OCI-LY3 (cell line): ENCODE measurements at regions not wholly inside any gene's neighbourhood (a gene's known extent, or its start where the extent isn't known, plus 50 kb on each side); places are given as distances from the start of the nearest gene placed in this dataset.

ENCODE experiments used
- H2AFZ ChIP-seq: fragments of 200-600, 300-600 bp; shearing (Covaris generic); 2 replicates; pipeline ENCODE4 v1.6.0; 2014; ENCODE audit warnings: antibody characterized with exemption, low read depth, low read length
- H3K27ac ChIP-seq: fragments of 200-600, 300-600 bp; sonication (generic); 2 replicates; pipeline ENCODE4 v1.5.1; 2014; ENCODE audit warnings: mild to moderate bottlenecking, low read length, moderate library complexity, mixed read lengths
- H3K27me3 ChIP-seq: fragments of 200-600, 300-600 bp; sonication (generic); 2 replicates; pipeline ENCODE4 v1.6.1; 2014; ENCODE audit warnings: low read depth, low read length, mixed read lengths
- H3K36me3 ChIP-seq: fragments of 200-600, 300-600 bp; sonication (generic); replicated peaks from 2 replicates; pipeline ENCODE3; 2014; ENCODE audit warnings: low read depth, low read length, mixed read lengths
- H3K4me1 ChIP-seq: fragments of 300-600, 200-600 bp; sonication (generic); 2 replicates; pipeline ENCODE4 v1.6.1; 2014; ENCODE audit warnings: low read length, mixed read lengths
- H3K4me2 ChIP-seq: fragments of 200-600, 300-600 bp; sonication (generic); 2 replicates; pipeline ENCODE4 v1.6.1; 2014; ENCODE audit warnings: low read length, mixed read lengths
- H3K4me3 ChIP-seq: fragments of 300-600, 200-600 bp; sonication (generic); 2 replicates; pipeline ENCODE4 v1.5.1; 2014; ENCODE audit warnings: antibody characterized with exemption, mild to moderate bottlenecking, low read length, moderate library complexity
- H3K79me2 ChIP-seq: fragments of 300-600, 200-600 bp; shearing (Covaris generic); 2 replicates; pipeline ENCODE4 v1.6.1; 2014; ENCODE audit warnings: mild to moderate bottlenecking, low read length, mixed read lengths
- H3K9ac ChIP-seq: fragments of 300-600, 200-600 bp; shearing (Covaris generic); 2 replicates; pipeline ENCODE4 v1.6.0; 2014; ENCODE audit warnings: mild to moderate bottlenecking, low read length, moderate library complexity
- H3K9me3 ChIP-seq: fragments of 200-600, 300-600 bp; shearing (Covaris generic); 2 replicates; pipeline ENCODE4 v1.6.1; 2014; ENCODE audit warnings: low read length, mixed read lengths; ENCODE audit not compliant: insufficient read depth
- H4K20me1 ChIP-seq: fragments of 200-600, 300-600 bp; sonication (generic); 2 replicates; pipeline ENCODE4 v1.6.1; 2016; ENCODE audit warnings: low read length, mixed read lengths; ENCODE audit not compliant: insufficient read depth
- EZH2phosphoT487 ChIP-seq: fragments of 200-600 bp; shearing (Covaris generic); IDR thresholded peaks from 2 replicates; pipeline ENCODE4 v1.6.1; 2018; ENCODE audit warnings: antibody characterized with exemption, mixed run types, low read depth
- TF ChIP-seq, protein P1 (sequence below): fragments of 200-600, 300-600 bp; sonication (generic); IDR thresholded peaks from 2 replicates; pipeline ENCODE4 v1.5.1; 2014; ENCODE audit warnings: antibody characterized with exemption, low read length, low read depth

GRCh38 chr2:48896870-48897269 lies 141.3 kb upstream of the LHCGR start:
- Histone ChIP-seq H2AFZ (no peak overlapping the region), H3K27me3 (peaks cover 16% of the 10 kb centered on the region), H3K4me2 (no peak overlapping the region), H3K9me3 (no peaks in the 10 kb centered on the region), H3K9ac (no peak overlapping the region), H3K79me2 (no peaks in the 10 kb centered on the region), H3K4me1 (no peaks in the 10 kb centered on the region), H3K36me3 (no peaks in the 10 kb centered on the region), H3K27ac (no peak overlapping the region), H3K4me3 (no peak overlapping the region), H4K20me1 (no peaks in the 10 kb centered on the region)
- TF ChIP-seq EZH2phosphoT487: no peak

- H3K9ac ChIP-seq: no peak overlapping the region
- H3K79me2 ChIP-seq: no peaks in the 10 kb centered on the region
- H3K9me3 ChIP-seq: no peaks in the 10 kb centered on the region
- no peak overlapping the region for H2AFZ ChIP-seq
- H3K4me3 ChIP-seq: no peak overlapping the region
- no peaks in the 10 kb centered on the region for H4K20me1 ChIP-seq
- no peak overlapping the region for H3K27ac ChIP-seq
- no peaks in the 10 kb centered on the region for H3K36me3 ChIP-seq
- no peaks in the 10 kb centered on the region for H3K4me1 ChIP-seq
- TF ChIP-seq, protein P1, sequence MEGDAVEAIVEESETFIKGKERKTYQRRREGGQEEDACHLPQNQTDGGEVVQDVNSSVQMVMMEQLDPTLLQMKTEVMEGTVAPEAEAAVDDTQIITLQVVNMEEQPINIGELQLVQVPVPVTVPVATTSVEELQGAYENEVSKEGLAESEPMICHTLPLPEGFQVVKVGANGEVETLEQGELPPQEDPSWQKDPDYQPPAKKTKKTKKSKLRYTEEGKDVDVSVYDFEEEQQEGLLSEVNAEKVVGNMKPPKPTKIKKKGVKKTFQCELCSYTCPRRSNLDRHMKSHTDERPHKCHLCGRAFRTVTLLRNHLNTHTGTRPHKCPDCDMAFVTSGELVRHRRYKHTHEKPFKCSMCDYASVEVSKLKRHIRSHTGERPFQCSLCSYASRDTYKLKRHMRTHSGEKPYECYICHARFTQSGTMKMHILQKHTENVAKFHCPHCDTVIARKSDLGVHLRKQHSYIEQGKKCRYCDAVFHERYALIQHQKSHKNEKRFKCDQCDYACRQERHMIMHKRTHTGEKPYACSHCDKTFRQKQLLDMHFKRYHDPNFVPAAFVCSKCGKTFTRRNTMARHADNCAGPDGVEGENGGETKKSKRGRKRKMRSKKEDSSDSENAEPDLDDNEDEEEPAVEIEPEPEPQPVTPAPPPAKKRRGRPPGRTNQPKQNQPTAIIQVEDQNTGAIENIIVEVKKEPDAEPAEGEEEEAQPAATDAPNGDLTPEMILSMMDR: no peak
- no peak for TF ChIP-seq EZH2phosphoT487
- H3K4me2 ChIP-seq: no peak overlapping the region
- H3K27me3 ChIP-seq: peaks cover 16% of the 10 kb centered on the region
Measured at GRCh38 chr2:48890454-48891131, 135.1 kb upstream of the LHCGR start.

- Histone ChIP-seq H2AFZ (no peak overlapping the region), H3K4me1 (no peaks in the 10 kb centered on the region), H3K79me2 (no peaks in the 10 kb centered on the region), H3K27me3 (peaks cover 10% of the 10 kb centered on the region), H3K36me3 (no peaks in the 10 kb centered on the region), H3K27ac (no peak overlapping the region), H3K4me2 (no peak overlapping the region), H3K9me3 (no peaks in the 10 kb centered on the region), H4K20me1 (no peaks in the 10 kb centered on the region), H3K4me3 (no peak overlapping the region), H3K9ac (no peak overlapping the region)
- TF ChIP-seq, protein P1: no peak
- TF ChIP-seq EZH2phosphoT487: no peak
Measured at GRCh38 chr2:48888066-48888465, 132.5 kb upstream of the LHCGR start.

- H3K9me3 ChIP-seq: no peaks in the 10 kb centered on the region
- H3K36me3 ChIP-seq: no peaks in the 10 kb centered on the region
- no peak overlapping the region for H3K4me2 ChIP-seq
- H3K4me3 ChIP-seq: no peak overlapping the region
- H3K4me1 ChIP-seq: no peaks in the 10 kb centered on the region
- no peak overlapping the region for H3K9ac ChIP-seq
- H3K79me2 ChIP-seq: no peaks in the 10 kb centered on the region
- no peak for TF ChIP-seq EZH2phosphoT487
- TF ChIP-seq, protein P1: no peak
- H4K20me1 ChIP-seq: no peaks in the 10 kb centered on the region
- no peak overlapping the region for H2AFZ ChIP-seq
- no peak overlapping the region for H3K27ac ChIP-seq
- peaks cover 3% of the 10 kb centered on the region; the same call in 1 of the 2 replicates for H3K27me3 ChIP-seq
Measured at GRCh38 chr2:48886919-48887318, 131.4 kb upstream of the LHCGR start.
